T follicular helper cell (primary cell): ENCODE measurements at regions not wholly inside any gene's neighbourhood (a gene's known extent, or its start where the extent isn't known, plus 50 kb on each side); places are given as distances from the start of the nearest gene placed in this dataset.

Experiments
- DNase-seq: peaks from one replicate; pipeline ENCODE4 v3.0.0-alpha.2; 2020; ENCODE audit warnings: low read depth

DNA sequence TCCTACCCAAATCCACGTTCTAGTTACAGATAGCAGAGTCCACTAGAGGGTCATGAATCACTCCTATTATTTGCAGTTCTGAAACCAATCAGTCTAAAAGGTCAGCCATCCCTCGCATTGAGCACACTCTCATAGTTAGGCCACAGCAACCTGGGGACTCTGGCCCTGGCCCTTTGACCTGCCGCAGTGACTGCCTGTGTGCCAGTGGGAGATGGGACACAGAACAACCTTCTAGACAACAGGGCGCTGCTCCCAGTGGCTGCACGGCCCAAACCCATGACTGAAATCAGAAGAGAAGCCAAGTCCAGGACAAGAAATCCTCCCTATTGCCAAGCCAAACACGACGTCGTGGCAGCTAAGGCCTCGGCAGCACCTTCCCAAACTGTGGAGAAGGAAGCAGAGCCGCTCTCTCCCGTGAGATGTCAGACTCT lies 158.5 kb downstream of the HERPUD2 start:
- no peak for DNase-seq

DNA sequence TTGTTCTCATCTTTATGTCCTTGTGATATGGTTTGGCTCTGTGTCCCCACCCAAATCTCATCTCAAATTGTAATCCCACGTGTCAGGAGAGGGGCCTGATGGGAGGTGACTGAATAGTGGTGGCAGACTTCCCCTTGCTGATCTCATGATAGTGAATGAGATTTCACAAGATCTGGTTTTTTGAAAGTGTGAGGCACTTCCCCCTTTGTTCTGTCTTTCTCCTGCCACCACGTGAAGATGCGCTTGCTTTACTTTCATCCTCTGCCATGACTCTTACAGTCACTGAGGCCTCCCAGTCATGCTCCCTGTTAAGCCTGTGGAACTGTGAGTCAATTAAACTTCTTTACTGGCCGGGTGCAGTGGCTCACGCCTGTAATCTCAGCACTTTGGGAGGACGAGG lies 161.0 kb downstream of the HERPUD2 start:
- no peak for DNase-seq

DNA sequence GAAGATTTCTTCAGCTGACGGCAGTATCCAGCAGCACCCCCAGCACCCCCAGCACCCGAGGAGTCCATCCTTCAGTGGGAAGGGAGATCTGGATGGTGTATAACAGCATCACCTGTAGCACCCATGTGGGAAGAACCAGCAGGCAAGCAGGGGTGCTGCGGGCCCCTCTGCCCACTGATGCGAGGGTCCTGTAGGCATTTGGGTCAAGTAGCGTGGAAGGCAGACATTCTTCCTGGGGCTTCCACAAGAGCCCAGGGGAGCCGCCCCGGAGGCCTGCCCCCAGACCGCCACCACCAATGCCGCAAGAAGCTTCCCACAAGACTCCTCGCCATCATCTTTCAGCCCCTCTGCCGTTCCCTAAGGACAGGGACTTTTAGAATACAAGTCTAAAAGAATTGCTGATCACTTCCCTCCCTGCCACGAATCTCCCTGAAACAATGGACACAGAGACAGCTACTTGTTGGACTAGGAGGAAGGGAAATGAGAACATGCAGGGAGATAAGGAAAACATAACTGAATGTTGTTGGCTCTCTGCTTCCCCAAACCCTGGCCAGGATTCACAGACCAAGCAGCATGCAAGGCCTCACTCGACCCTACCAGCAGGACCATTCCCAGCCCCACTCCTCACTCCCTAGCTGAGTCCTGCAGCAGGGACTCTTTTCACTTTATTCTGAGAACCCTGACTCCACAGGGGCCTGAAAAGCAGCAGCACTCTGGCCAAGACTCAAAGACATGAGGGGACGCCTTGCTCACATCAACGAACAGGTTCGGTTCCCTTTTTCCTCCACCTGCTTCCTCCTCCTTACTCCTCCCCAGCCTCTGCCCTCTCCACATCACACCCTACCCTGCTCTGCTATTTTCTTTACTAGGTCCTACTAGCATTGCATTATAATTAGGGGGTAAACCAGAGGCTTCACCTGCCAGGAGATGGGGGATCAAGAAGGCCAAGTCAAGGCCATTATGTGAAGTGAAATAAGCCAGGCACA lies 164.5 kb downstream of the HERPUD2 start:
- no peak for DNase-seq

DNA sequence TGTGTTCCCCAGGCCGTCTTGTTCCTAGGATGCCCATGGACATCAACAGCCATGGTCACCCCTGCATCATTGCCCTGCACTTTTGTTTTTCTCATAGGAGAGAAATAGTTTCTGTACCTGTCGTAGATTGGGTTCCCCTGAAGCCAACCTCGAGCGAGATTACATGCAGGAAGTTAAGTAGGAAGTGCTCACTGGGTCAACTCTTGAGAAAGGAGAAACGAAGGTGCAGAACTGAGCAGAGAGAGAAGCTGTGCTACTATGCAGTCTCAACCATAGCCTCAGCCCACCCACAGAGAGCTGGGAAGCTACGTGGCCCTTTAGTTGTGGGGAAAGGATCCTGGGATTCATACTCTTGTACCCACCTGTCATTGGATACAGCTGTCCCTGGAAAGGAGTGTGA lies 165.2 kb downstream of the HERPUD2 start:
- DNase-seq = no peak

DNA sequence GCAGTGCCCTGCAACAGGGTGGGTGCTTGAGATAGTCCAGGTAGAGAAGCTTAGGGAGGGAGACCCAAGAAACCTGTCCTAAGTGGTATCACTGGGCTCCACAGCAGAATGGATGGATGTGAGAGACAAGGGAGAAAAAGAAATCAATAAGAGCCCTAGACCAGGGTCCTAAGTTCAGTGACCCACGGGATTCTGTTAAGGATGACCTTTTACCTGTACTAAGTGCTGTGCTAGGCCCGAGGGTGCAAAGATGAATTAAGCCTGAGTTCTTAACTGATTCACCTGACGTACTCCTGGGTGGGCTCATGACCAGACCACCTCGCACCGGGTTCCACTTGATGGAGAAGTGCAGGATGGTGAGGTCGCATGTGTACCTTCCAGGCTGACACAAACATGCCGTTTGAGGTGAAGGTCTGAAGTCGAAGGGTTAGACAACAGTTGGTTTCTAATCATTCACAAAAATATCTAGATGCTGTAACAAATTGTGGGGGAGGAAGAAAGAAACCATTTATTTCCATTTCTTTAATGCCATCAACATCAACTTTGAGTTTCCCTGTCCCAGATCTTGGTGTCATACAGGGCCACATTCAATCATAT lies 166.5 kb downstream of the HERPUD2 start:
- no peak for DNase-seq

DNA sequence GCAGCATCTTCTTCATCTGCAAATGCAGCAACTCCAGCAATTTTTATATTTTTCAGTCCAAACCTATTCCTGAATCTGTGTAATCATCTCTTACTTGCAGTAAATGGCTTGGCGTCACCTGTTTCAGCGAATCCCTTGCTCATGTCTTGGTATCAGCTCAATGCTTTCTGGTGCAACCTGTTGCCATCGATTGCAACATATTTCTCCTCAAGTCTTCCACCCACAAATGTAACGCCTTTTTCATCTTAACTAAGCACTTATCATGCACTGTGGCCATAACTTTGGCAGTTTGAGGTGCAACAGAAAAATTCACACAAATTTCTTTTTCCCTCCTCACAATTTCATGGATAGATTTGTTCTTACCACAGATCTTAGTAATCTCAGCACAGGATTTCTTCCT lies 168.3 kb downstream of the HERPUD2 start:
- DNase-seq = no peak

DNA sequence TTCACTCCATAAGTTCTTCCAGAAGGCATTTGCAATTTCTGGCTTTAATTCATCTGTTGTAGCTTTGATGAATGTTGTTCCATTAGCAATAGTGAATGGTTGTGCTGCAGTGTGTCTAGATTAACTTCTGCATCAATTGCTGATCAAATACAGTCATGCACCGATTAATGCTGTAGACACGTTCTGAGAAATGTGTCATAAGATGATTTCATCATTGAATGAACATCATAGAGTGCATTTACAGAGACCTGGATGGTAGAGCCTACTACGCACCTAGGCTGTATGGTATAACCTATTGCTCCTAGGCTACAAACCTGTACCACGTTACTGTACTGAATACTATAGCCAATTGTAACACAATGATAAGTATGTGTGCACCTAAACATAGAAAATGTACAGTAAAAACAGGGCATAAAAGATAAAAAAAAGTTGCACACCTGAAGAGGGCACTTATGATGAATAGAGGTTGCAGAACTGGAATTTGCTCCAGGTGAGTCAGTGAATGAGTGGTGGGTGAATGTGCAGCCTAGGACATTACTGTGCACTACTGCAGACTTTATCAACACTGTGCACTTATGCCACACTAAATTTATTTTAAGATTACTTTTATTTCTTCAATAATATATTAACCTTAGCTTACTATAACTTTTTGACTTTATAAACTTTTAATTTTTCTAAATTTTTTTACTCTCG lies 170.7 kb downstream of the HERPUD2 start:
- DNase-seq = no peak

DNA sequence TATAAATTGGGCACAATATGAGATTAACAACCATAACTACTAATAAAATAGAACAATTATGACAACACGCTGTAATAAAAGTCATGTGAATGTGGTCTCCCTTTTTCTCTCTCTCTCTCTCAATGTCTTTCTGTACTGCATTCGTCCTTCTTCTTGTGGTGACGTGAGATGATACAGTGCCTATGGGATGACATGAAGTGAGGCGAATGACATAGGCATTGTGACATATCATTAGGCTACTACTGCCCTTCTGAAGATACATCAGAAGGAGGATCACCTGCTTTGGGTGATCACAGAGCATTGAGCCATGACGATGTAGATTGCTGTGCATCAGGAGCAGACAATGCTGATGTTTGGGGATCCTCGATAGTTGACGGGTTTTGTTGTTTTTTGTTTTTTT lies 171.6 kb downstream of the HERPUD2 start:
- no peak for DNase-seq

DNA sequence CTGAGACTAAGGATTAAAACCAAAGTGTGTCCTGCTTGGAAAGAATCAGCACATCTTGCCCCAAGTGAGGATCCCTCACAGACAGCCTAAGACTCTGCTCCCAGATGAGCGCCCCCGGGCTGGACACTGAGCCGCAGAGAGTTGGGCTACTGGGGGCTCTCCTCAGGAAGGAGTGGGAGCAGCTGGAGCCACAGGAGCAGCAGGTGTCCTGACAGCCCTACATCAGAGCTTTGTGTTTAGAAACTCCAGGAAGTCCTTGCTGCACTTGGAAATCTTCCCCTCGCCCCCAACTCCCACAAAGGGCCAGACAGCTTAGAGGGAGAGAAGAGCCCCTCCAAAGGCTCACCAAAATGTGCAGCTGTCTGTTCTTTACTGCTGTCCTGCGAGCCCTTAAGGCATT lies 172.2 kb downstream of the HERPUD2 start:
- DNase-seq = no peak

DNA sequence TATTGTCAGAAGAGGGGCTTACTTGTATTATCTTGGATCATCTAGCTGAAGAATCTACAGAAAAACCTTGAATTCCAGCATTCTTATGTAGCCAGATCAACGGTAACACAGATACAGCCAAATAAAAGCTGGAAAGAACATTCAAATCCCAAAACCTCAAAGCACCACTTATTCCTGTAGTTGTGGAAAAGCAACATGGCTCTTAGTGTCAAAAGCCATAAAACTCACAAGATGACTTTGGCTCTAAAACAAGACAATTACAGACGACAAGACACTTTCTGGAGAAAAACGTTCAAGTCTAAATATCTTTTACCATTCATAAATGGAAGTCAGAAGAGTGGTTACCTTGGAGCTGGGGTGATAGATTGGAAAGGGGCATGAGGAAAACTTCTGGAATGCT lies 173.0 kb downstream of the HERPUD2 start:
- no peak for DNase-seq

DNA sequence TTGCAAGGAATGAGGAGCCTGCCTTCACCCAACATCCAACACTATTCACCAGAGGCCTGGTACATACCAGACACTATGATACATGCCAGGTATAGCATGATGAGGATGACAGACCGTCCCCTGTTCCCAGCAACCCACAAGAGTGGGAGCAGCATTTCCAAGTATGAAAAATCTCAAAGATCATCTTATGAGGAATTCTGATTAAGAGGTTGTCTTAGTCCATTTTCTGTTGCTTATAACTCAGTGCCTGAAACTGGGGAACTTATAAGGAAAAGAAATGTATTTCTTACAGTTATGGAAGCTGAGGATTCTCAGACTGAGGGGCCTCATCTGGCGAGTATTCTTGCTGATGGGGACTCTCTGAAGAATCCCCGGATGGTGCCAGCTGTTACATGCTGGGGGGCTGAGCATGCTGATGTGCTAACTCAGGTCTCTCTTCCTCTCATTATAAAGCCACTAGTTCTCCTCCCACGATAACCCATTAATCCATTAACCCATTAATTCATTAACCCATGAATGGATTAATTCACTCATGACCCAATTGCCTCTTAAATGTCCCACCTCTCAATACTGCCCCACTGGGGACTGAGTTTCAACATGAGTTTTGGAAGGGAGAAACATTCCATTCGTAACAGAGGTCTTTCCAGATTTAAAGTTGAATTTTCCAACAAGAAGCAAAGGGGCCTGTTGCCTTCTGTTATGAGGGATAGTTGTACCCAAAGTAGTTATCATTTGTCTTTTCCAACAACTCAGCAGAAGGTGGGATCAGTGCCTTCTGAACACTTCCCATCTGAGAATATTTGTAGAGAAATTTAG lies 173.9 kb downstream of the HERPUD2 start:
- no peak for DNase-seq

DNA sequence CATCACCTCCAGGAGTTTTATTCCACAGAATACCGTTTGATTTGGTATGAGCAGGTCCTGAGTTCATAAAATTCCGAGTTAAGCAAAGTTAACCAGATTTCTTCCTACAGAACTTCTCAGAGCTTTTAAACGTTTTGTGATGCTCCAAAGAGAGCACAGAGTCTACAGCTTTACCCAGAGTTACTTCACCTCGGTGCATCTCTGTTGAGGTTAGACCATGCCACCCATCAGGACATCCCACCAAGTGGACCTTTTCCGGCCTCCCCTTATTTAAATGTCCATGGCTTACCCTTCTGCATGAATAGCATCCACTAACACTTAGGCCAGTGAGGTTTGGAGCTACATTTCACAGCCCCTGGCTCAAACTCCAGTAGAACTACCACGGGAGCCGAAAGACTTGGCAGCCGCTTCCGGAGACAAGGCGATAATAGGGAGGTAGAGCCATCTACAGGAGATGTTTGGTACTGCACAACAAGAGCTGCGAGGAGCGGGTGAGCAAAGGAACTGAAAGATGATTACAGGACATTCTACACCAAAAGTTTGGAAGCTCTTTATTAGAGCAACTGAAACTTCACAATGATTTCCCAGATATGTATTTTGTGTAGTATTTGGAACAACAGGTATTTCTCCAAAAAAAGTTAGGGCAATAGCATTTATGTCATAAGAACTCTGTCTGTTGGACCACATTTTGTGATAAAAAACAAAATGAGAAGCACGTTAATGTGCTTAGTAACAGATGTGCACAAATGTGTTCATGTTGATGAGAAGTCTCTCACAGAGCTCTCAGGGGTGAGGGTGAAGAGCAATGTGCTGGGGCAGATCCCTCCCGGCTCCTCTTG lies 174.7 kb downstream of the HERPUD2 start:
- DNase-seq = peak; percentile 15

DNA sequence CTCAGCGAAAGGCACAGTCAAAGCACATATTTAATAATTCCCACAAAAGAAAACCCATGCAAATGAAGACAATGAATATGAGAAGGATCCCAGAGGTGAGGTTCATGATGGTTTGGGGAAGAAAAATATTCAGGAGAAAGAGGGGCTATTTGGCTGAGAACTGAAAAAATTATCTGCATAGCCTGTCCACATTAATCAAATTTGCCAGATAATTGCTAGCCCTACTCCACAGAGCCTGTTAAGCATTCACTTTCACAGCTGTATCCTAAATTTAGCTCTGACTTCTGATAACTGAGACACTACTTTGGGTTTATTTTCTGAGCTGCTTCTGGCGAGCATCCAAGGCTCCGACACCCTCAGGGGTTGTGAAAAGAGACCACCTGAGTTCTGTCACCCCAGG lies 176.2 kb downstream of the HERPUD2 start:
- no peak for DNase-seq

DNA sequence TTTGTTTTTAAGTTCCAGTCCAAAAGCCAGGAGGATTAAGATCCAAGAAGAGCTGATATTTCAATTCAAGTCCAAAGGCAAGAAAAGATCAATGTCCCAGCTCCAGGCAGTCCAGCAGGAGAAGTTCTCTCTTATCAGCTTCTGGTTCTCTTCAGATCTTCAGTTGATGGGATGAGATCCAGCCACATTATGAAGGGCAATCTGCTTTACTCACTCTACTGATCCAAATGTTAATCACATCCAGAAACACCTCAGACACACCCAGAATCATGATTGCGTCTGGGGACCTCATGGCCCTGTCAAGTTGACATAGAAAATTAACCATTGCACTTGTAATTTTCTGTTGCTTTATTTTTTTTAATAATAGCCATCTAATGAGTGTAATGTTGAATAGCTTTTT lies 178.4 kb downstream of the HERPUD2 start:
- no peak for DNase-seq

DNA sequence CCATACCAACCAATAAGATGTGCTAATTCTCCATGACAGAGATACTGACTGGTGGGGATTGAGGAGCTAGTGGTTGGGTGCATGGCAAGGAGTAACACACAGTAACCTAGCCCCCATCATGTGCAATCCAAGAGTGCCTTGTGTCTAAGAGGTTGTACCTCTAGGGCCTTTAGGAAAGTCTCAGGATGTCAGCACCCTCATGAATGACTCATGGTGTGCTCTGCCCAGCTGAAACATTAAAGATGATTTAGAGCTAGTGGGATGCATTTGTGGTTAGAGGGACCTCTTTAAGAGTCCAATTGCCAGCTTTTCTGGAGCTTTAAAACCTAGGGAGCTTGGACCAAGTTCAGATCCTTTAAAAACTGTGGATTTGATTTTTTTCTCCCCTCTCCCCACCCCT lies 181.1 kb downstream of the HERPUD2 start:
- DNase-seq = no peak

DNA sequence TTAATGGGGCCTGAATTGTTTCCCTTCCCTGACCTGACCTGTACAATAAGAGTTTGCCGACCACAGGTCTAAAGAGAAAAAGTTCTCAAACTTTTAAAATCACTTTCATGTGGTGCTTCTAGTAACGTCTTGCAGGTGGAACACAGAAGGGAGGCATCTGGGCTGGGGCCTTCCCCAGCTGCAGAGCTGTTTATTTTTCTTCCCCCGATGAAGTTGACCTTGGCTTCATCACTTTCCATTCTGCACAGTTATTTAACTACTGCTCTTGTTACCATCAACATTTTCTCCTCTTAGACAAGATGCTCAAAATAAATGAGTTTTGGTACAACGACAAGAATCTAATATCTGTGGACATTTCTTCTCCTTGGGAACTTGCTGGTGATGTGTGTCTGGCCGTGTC lies 181.7 kb downstream of the HERPUD2 start:
- no peak for DNase-seq

DNA sequence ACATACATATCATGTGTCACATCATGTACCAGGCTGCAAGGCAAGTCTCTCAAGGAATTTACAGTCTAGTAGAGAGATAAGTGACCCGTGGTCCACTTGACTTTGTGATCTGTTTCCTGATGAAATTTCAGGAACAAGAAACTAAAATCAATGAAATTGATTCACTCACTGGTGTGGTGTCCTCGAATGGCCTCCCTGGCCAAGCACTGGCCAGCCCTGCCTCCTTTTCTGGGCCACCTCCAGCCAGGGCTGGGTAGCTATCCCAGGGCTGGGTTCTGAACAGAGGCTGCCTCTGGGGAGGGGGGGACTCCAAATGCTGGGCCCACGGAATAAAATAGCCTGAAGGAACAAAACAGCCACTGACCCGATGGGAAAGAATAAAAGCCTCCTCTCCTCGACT lies 182.2 kb downstream of the HERPUD2 start:
- no peak for DNase-seq

DNA sequence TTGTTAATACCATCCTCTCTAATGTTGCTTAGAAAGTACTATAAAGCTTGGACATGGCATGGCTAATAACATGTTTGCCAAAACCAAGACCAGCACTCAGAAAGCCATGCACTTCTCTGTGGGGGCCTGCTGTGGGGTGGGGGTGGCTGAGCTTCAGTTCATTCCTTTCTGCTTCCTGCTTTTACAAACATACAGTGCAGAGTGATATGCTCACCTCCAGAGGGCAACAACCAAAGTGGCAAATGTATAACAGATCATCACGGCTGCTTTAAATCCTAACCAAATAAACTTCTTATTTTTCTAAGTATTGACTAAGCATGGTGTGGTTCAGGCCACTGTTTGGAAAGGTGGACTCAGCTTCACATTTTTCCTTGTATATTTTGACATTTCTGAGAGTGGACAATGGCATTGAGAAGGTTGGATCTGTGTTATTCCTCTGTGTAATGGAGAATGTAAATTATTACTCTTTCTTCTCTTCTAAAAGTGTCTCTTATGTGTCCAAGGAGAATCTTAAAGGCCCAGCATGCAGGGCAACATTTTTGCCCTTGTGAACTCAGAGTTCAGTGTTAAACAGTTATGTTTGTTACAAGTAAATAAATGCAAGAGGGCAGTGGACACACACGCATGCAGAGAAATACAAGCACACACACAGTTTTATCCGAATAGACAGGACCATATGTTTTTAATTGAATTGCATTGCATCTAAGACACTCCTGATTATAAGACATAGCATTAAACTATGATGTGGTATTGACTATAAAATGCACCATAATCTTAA lies 186.1 kb downstream of the HERPUD2 start:
- no peak for DNase-seq

DNA sequence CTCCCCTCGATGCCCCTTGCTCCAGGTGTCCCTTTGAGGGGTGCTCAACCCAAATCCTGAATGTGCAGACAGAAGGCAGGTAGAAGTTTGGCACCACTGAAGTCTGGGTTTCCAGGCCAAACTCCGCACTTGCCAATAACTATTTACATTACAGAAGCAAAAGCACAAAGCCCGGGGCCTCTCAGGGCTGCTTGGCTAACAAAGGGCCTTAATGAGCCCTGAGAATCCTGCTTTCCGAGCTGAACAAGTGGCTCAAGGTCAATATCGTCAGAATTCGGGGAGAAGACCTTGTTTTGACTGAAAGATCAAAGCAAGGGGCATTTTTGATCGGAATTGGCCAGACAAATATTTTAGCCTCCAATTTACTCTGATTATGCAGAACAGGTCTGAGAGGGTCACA lies 189.9 kb downstream of the HERPUD2 start:
- DNase-seq = no peak

DNA sequence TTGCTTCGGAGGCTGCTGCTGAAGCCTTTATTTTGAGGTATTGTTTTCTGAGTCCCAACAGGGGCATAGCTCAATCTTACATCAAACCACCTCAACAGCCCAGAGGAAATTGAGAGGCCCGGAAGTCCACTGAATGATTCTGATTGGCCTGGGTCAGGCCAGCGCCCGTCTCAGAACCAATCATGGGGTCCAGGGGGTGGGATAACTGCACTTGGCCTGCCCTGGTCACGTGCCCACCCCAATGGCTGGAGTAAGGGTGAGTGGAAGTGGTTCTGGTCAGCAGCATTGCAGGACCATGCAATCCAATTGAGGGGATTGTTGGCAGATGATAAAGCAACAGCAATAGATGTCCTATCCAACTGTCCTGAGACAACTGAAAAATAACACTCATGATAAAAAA lies 190.6 kb downstream of the HERPUD2 start:
- no peak for DNase-seq
